ENCODE measurements at regions not wholly inside any gene's neighbourhood (a gene's known extent, or its start where the extent isn't known, plus 50 kb on each side); places are given as distances from the start of the nearest gene placed in this dataset.

DNA sequence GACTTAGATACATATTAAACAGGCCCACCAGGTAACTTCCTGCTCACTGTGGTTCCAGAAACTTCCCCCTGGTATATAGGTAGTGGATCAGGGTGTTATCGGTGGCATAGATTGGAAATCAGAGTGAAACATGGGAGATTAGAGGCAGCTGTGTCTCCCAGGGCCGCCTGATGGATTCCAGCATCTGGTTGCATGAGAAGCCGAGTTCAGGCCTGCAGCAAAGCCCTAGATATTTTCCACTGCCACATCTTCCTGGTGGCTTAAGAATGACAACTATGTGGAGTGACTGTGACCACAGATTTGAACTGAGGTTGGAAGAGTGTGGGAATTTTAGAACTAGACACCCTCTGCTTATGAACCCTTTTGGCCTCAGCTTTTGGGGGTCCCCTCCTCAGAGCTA lies 184.8 kb upstream of the NTF3 start:
- intact Hi-C loops (cut with DNase I), result no loop called here
- H3K4me3 ChIP-seq, result no peak overlapping the region
- no peaks in the 10 kb centered on the region for H3K4me1 ChIP-seq
- DNase-seq (ENCODE audit: extremely low spot score in 2 of 2), result no peak
- TF ChIP-seq CTCF (IDR thresholded peaks at IDR 0.05) (no peak), POLR2AphosphoS5 (IDR thresholded peaks at IDR 0.05; ENCODE audit: insufficient read depth in 1 of 2, low read depth in 1 of 2) (no peak), POLR2A (IDR thresholded peaks at IDR 0.05) (no peak)
- no peaks in the 10 kb centered on the region for H3K36me3 ChIP-seq
- H3K27me3 ChIP-seq, result no peaks in the 10 kb centered on the region
- no peak overlapping the region for H3K27ac ChIP-seq
- H3K9me3 ChIP-seq, result no peaks in the 10 kb centered on the region

- Histone ChIP-seq H3K36me3 (no peaks in the 10 kb centered on the region), H3K27ac (no peak overlapping the region), H3K4me3 (no peak overlapping the region), H3K4me1 (no peaks in the 10 kb centered on the region), H3K27me3 (no peaks in the 10 kb centered on the region), H3K9me3 (no peaks in the 10 kb centered on the region)
- TF ChIP-seq POLR2AphosphoS5 (IDR thresholded peaks at IDR 0.05; ENCODE audit: insufficient read depth in 1 of 2, low read depth in 1 of 2), result no peak
- no peak for TF ChIP-seq POLR2A (IDR thresholded peaks at IDR 0.05)
- no peak for TF ChIP-seq CTCF (IDR thresholded peaks at IDR 0.05)
- DNase-seq (ENCODE audit: extremely low spot score in 2 of 2), result no peak
- intact Hi-C loops (cut with DNase I), result no loop called here
Observed at GRCh38 chr12:5248230-5248629, 183.7 kb upstream of the NTF3 start.

- no peaks in the 10 kb centered on the region for H3K27me3 ChIP-seq
- H3K4me3 ChIP-seq, result no peak overlapping the region
- no peak for DNase-seq (ENCODE audit: extremely low spot score in 2 of 2)
- no peaks in the 10 kb centered on the region for H3K9me3 ChIP-seq
- no peak overlapping the region for H3K27ac ChIP-seq
- H3K4me1 ChIP-seq, result no peaks in the 10 kb centered on the region
- TF ChIP-seq POLR2AphosphoS5 (IDR thresholded peaks at IDR 0.05; ENCODE audit: insufficient read depth in 1 of 2, low read depth in 1 of 2), result no peak
- no peak for TF ChIP-seq CTCF (IDR thresholded peaks at IDR 0.05)
- TF ChIP-seq POLR2A (IDR thresholded peaks at IDR 0.05), result no peak
- no peaks in the 10 kb centered on the region for H3K36me3 ChIP-seq
- intact Hi-C loops (cut with DNase I), result no loop called here
Observed at GRCh38 chr12:5248999-5249526, 182.8 kb upstream of the NTF3 start.

- Histone ChIP-seq H3K27ac (no peak overlapping the region), H3K4me3 (no peak overlapping the region), H3K4me1 (no peaks in the 10 kb centered on the region), H3K27me3 (no peaks in the 10 kb centered on the region), H3K9me3 (no peaks in the 10 kb centered on the region), H3K36me3 (no peaks in the 10 kb centered on the region)
- DNase-seq (ENCODE audit: extremely low spot score in 2 of 2), result no peak
- intact Hi-C loops (cut with DNase I), result no loop called here
- TF ChIP-seq POLR2AphosphoS5 (IDR thresholded peaks at IDR 0.05; ENCODE audit: insufficient read depth in 1 of 2, low read depth in 1 of 2) (no peak), POLR2A (IDR thresholded peaks at IDR 0.05) (no peak), CTCF (IDR thresholded peaks at IDR 0.05) (no peak)
Observed at GRCh38 chr12:5251092-5251491, 180.8 kb upstream of the NTF3 start.

GRCh38 chr12:5251786-5252185 lies 180.1 kb upstream of the NTF3 start:
- H3K4me3 ChIP-seq, result no peak overlapping the region
- no peaks in the 10 kb centered on the region for H3K9me3 ChIP-seq
- intact Hi-C loops (cut with DNase I), result no loop called here
- H3K27ac ChIP-seq, result no peak overlapping the region
- no peaks in the 10 kb centered on the region for H3K36me3 ChIP-seq
- TF ChIP-seq POLR2A (IDR thresholded peaks at IDR 0.05), result no peak
- no peak for TF ChIP-seq POLR2AphosphoS5 (IDR thresholded peaks at IDR 0.05; ENCODE audit: insufficient read depth in 1 of 2, low read depth in 1 of 2)
- H3K4me1 ChIP-seq, result no peaks in the 10 kb centered on the region
- no peak for DNase-seq (ENCODE audit: extremely low spot score in 2 of 2)
- no peaks in the 10 kb centered on the region for H3K27me3 ChIP-seq
